GM12878 (cell line): ENCODE measurements at regions not wholly inside any gene's neighbourhood (a gene's known extent, or its start where the extent isn't known, plus 50 kb on each side); places are given as distances from the start of the nearest gene placed in this dataset.
"Not testable (repeated sequence)": the region's sequence is repeated elsewhere in the genome, so short reads cannot be mapped to it uniquely, and the experiment has no call there.

Experiments used
- CTCF ChIP-seq, 3 experiments: IDR thresholded peaks in 2 of 3; conservative IDR thresholded peaks in 1 of 3; 2 replicates each; pipeline ENCODE4 v1.5.1; 2011; ENCODE audit warnings: low read depth in 3 of 3, low read length in 3 of 3, mild to moderate bottlenecking in 3 of 3, control low read depth in 2 of 3, moderate library complexity in 2 of 3, inconsistent platforms in 1 of 3, mixed read lengths in 1 of 3; ENCODE audit not compliant: control insufficient read depth in 2 of 3, insufficient read depth in 1 of 3; ENCODE audit errors: extremely low read depth in 1 of 3
- HDAC2 ChIP-seq: fragments of 200-600 bp; sonication (generic); IDR thresholded peaks from 2 replicates; pipeline ENCODE4 v1.6.1; 2017
- JUND ChIP-seq: IDR thresholded peaks from 2 replicates; pipeline ENCODE4 v1.6.1; 2012; ENCODE audit warnings: low read depth, mild to moderate bottlenecking, low read length, improper control_type of control experiment, moderate library complexity
- PKNOX1 ChIP-seq: fragments of 450-650 bp; IDR thresholded peaks from 2 replicates; pipeline ENCODE4 v1.6.1; 2016; ENCODE audit warnings: mild to moderate bottlenecking
- RB1 ChIP-seq: fragments of 450-650 bp; formaldehyde crosslinking; IDR thresholded peaks from 2 replicates; pipeline ENCODE4 v1.6.1; 2017; ENCODE audit warnings: mild to moderate bottlenecking, borderline replicate concordance
- RBBP5 ChIP-seq: fragments of 200-600 bp; sonication (generic); conservative IDR thresholded peaks from 2 replicates; pipeline ENCODE4 v1.6.1; 2016
- ZBTB40 ChIP-seq: fragments of 450-650 bp; IDR thresholded peaks from 2 replicates; pipeline ENCODE4 v1.6.1; 2016; ENCODE audit warnings: mild to moderate bottlenecking, moderate library complexity, borderline replicate concordance

GRCh38 chr21:10346933-10347615, 174.3 kb upstream of the TPTE start:
- TF ChIP-seq CTCF (IDR thresholded peaks at IDR 0.05 in 2 of 3, conservative IDR thresholded peaks at IDR 0.05 in 1 of 3; ENCODE audit: control insufficient read depth in 2 of 3, extremely low read depth in 1 of 3, insufficient read depth in 1 of 3, low read depth in 3 of 3, low read length in 3 of 3); ZBTB40; HDAC2; RBBP5; PKNOX1; JUND; RB1: not testable (repeated sequence)
